ENCODE measurements at regions not wholly inside any gene's neighbourhood (a gene's known extent, or its start where the extent isn't known, plus 50 kb on each side); places are given as distances from the start of the nearest gene placed in this dataset.

GRCh38 chr3:144773350-144773749 is 801.7 kb downstream of the DIPK2A start:
- Histone ChIP-seq H3K27ac (no peak overlapping the region), H3K27me3 (no peaks in the 10 kb centered on the region), H3K36me3 (replicated peaks in 1 of 2; ENCODE audit: insufficient read depth in 1 of 2, low read depth in 2 of 2) (no peaks in the 10 kb centered on the region), H3K9me3 (no peaks in the 10 kb centered on the region), H3K4me1 (no peaks in the 10 kb centered on the region), H3K4me3 (no peak overlapping the region)
- intact Hi-C loops (cut with DNase I): loop anchor here (10.0 kb wide), 1 partner anchor 889 kb away; no protein-coding TSS in a partner anchor
- no peak for TF ChIP-seq POLR2A (IDR thresholded peaks at IDR 0.05)
- TF ChIP-seq CTCF (IDR thresholded peaks at IDR 0.05): no peak
- no peak for DNase-seq
- no peak for ATAC-seq
- WGBS, 2 donors: 56 to 63% methylated on average over 4 of the region's 4 CpGs

GRCh38 chr3:144774897-144775296 is 803.3 kb downstream of the DIPK2A start:
- no peaks in the 10 kb centered on the region for H3K27me3 ChIP-seq
- H3K4me1 ChIP-seq: no peaks in the 10 kb centered on the region
- WGBS, 2 donors: 83 to 85% methylated on average over 5 of the region's 5 CpGs
- H3K36me3 ChIP-seq (replicated peaks in 1 of 2; ENCODE audit: insufficient read depth in 1 of 2, low read depth in 2 of 2): no peaks in the 10 kb centered on the region
- intact Hi-C loops (cut with DNase I): loop anchor here (10.0 kb wide), 1 partner anchor 890 kb away; no protein-coding TSS in a partner anchor
- no peak for ATAC-seq
- TF ChIP-seq CTCF (IDR thresholded peaks at IDR 0.05): no peak
- no peak for TF ChIP-seq POLR2A (IDR thresholded peaks at IDR 0.05)
- no peak overlapping the region for H3K4me3 ChIP-seq
- H3K27ac ChIP-seq: no peak overlapping the region
- H3K9me3 ChIP-seq: no peaks in the 10 kb centered on the region
- DNase-seq: no peak

GRCh38 chr3:144775551-144775950 is 803.9 kb downstream of the DIPK2A start:
- H3K4me1 ChIP-seq: no peaks in the 10 kb centered on the region
- no peaks in the 10 kb centered on the region for H3K9me3 ChIP-seq
- intact Hi-C loops (cut with DNase I): loop anchor here (10.0 kb wide), 1 partner anchor 891 kb away; no protein-coding TSS in a partner anchor
- no peak overlapping the region for H3K4me3 ChIP-seq
- DNase-seq (no peak), ATAC-seq (no peak)
- no peaks in the 10 kb centered on the region for H3K27me3 ChIP-seq
- TF ChIP-seq POLR2A (IDR thresholded peaks at IDR 0.05): no peak
- no peak for TF ChIP-seq CTCF (IDR thresholded peaks at IDR 0.05)
- H3K36me3 ChIP-seq (replicated peaks in 1 of 2; ENCODE audit: insufficient read depth in 1 of 2, low read depth in 2 of 2): no peaks in the 10 kb centered on the region
- no peak overlapping the region for H3K27ac ChIP-seq

- Histone ChIP-seq H3K27ac (no peak overlapping the region), H3K4me3 (no peak overlapping the region), H3K4me1 (no peaks in the 10 kb centered on the region), H3K27me3 (no peaks in the 10 kb centered on the region), H3K9me3 (no peaks in the 10 kb centered on the region), H3K36me3 (replicated peaks in 1 of 2; ENCODE audit: insufficient read depth in 1 of 2, low read depth in 2 of 2) (no peaks in the 10 kb centered on the region)
- no peak for DNase-seq
- intact Hi-C loops (cut with DNase I): loop anchor here (10.0 kb wide), 1 partner anchor 893 kb away; no protein-coding TSS in a partner anchor
- 75 to 85% methylated on average over 2 of the region's 2 CpGs for WGBS, 2 donors
- no peak for TF ChIP-seq CTCF (IDR thresholded peaks at IDR 0.05)
- TF ChIP-seq POLR2A (IDR thresholded peaks at IDR 0.05): no peak
- ATAC-seq: no peak
Observed at GRCh38 chr3:144777906-144778305, 806.3 kb downstream of the DIPK2A start.

- H3K4me1 ChIP-seq: no peaks in the 10 kb centered on the region
- H3K36me3 ChIP-seq (replicated peaks in 1 of 2; ENCODE audit: insufficient read depth in 1 of 2, low read depth in 2 of 2): no peaks in the 10 kb centered on the region
- WGBS, 2 donors: 86% methylated on average over 5 to 8 of the region's 10 CpGs
- H3K4me3 ChIP-seq: no peak overlapping the region
- H3K27me3 ChIP-seq: no peaks in the 10 kb centered on the region
- H3K27ac ChIP-seq: no peak overlapping the region
- DNase-seq: no peak
- intact Hi-C loops (cut with DNase I): no loop called here
- no peak for ATAC-seq
- H3K9me3 ChIP-seq: no peaks in the 10 kb centered on the region
- TF ChIP-seq CTCF (IDR thresholded peaks at IDR 0.05) (no peak), POLR2A (IDR thresholded peaks at IDR 0.05) (no peak)
Observed at GRCh38 chr3:144791034-144791433, 819.4 kb downstream of the DIPK2A start.

Measured in body of pancreas (tissue), 4 donors.